Activated CD4-positive, alpha-beta T cell treated with anti-CD3 and anti-CD28 coated beads for 4 hours (primary cell): ENCODE measurements at regions not wholly inside any gene's neighbourhood (a gene's known extent, or its start where the extent isn't known, plus 50 kb on each side); places are given as distances from the start of the nearest gene placed in this dataset.

Experiments
- DNase-seq, 2 donors: peaks; one replicate each; pipeline ENCODE4 v3.0.0-alpha.2; 2020

DNA sequence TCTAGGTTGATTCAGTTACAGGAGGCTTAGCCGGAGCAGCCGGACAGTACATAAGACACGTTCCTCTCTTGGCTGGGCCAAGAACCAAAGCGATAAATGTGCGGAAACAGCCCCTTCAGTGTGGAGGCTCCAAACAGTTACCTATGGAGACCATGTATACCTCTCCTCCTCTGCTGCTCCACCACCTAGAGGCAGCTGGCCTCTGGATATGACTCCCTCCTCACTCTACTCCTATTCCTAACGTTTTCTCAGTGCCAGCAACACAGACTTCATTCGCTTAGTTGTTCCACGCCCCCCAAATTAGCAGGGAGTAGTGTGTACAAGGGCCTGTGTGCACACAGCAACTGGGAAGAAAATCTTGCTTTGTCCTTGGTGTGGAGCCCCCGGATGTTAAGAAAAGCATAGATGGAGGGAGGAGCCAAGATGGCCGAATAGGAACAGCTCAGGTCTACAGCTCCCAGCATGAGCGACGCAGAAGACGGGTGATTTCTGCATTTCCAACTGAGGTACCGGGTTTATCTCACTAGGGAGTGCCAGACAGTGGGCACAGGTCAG, 362.3 kb upstream of the KIRREL3 start:
- no peak for DNase-seq

DNA sequence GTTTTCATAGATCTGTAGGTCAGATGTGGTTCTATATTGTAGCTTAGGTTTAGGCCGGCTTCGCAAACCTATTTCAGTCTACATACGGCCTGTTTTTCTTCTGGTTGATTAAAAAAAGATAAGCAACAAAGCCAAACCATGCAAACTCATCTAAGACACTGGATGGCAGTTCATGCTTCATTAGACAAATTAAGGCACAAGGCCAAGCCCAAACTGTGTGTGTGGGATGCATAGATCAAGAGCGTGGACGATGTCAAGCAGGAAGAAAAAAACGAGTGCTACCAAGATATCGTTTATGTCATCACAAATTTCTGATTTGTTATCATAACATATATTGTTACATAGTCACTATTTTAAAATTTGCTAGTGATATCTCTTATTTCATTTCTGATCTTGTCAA, 357.6 kb upstream of the KIRREL3 start:
- no peak for DNase-seq

DNA sequence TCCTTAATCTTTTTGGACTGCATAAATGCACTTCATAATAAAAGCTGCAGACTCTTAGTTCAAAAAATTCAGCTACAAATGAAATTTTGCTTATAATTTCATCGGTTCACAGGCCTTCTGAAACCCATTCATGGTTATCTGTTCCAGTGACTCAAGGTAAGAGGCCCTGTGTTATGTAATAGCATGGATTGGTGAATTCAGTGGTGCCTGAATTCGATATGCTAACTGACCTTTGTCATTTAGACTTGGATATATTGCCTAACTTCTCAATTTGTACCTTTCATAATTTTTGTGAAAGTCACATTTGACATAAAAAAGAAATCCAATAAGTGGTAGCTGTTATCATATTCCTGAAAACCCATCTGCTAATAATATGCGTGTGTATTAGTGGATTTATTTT, 349.9 kb upstream of the KIRREL3 start:
- no peak for DNase-seq

DNA sequence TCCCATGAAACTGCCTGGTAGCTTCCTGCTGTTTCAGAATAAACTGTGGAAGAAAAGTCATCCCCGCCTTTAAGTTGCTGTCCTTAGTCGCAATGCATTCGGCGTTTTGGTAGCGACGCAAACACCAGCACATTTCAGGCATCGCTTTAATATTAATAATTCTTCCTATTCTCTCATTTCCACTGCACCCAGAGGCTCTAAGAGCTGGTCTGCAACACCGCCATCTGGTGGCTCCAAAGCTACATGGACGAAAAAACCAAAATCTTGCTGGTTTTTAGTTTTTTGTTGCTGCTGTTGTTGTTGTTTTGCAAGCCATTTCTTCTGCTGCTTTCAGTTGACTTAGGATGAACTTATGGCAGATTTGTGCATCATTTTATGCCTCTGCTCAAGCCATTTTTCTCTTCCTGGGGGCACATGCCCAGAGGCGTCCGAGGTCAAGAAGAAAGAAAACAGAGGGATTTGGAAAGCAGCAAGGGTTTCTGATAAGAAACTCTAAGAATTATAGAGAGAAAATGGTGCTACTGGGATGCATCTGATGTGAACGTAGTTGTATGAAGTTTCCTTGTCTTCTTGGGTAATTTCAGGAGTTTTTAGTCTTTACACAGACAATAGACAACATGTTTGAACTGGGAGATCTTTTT, 345.4 kb upstream of the KIRREL3 start:
- no peak for DNase-seq

DNA sequence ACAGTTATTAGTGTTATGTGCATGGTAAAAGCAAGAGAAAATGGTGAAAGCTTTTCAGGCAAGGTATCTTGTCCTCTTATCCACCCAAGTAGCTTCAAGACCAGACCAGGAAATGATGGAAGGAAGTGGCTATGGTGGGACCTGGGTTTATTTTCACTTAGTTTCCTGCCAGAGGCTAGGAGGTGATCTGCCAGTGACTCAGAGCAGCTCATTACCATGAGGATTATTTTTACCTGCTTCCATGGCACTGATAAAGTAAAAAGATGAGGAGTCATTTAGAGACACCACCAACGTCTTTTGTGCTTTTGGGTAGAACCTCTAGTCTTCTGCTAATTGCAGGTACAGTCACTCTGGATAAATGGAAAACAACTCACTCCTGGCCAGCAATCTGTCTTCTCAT, 339.9 kb upstream of the KIRREL3 start:
- no peak for DNase-seq

DNA sequence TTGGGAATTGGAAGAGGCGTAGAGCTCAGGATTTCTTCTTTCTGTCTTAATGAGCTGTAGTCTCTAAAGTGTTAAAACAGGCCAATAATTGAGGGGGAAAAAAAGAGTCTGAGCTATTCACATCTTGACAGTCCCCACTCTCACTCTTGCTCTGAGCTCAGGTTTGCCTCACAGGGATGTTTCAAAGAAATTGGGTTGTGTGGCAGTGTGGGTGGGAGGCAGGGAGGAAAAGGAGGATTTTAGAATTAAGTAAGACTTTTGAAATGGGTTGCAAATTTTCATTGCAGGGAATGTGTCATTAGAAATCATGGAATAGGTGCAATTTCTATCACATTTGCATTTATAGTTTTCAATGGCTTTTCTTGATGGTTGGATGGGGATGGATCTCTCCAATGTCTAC, 338.8 kb upstream of the KIRREL3 start:
- DNase-seq = no peak

DNA sequence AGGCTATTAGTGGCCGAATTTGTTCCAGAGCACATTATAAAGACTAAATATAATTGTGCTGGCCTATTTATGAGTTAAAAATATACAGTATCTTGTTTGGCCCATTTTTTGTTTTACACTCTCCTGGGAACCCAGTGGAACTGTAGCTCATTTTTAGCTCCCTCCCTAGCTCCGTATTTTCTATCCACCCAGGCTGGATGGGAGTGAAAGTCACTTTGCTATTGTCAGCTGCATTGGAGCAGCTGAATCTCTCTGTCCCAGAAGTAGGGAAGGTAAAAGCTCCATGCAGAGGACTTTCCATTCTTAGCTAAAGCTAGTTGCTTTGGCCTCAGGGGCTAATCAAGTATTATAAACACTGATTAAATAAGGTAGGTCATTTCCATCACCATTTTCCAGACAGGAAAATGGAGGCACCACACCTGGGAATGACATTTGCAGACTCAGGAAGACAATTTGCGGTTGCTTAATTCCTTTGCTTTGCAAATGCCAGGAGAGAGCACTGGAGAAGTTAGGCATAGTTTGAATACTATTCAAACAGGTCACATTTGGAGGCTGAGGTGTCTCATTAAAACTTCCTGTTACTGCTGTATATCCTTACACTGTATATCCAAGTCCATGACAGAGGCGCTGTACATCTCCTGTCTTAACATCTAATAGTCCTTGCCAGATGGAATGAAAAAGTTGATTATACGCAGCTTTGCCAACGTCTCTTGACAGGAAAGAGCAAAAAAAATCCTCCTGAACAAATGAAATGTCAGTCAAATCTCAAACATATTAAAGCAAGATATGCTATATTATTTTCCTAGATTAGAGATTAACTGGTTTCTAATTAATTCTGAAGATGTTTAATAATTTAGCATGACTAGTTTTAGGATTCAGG, 338.1 kb upstream of the KIRREL3 start:
- no peak for DNase-seq

DNA sequence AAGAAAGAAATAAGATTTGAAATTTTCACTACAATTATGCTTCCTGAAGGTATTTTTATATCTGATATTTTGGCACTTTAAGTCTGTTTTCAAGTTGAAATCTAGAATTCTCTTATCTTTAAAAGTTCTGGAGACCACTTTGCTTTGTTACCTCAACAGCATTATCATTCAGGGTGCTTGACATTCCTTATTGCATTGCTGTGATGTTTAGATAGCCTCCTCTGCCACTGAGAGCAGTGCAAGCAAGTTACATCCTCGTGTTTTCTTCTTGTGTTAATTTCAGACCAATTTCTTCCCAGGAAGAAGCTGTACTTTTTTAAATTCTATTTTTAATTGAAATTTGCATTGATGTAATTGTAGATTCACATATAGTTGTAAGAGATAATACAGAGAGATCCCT, 333.9 kb upstream of the KIRREL3 start:
- no peak for DNase-seq

DNA sequence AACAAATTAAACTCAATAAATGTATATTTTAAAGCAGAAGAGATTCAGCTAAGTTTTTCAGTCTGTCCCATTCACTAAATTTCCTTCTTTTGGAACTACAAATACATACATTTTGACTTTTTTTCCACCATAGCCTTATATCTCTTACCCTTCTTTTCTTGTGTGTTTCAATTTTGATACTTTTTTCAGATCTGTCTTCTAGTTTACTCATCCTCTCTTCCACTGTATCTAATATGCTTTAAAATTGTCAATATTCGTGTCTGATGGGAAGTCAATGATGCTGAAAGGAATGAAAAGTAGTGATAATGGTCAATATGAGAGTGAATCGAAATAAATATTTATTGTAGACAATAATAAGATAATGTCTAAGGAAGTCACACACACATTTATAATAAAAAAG, 332.3 kb upstream of the KIRREL3 start:
- DNase-seq = no peak

DNA sequence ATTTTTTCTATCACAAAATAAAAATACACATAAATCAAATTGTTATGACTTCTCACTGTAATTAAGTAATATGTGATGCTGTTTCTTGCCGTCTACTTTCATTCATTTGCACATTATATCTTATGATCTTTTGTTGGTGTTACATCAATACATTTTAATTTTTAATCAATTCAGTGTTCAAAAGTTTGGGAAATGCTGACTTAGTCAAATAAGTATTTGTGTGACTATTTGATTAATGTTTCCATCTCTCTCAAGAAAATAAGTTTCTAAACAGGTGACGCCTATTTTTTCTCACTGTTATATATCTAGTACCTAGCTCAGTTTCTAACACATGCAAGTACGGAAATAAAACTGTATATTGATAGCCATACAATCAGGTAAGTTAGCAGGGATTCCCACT, 329.5 kb upstream of the KIRREL3 start:
- no peak for DNase-seq

DNA sequence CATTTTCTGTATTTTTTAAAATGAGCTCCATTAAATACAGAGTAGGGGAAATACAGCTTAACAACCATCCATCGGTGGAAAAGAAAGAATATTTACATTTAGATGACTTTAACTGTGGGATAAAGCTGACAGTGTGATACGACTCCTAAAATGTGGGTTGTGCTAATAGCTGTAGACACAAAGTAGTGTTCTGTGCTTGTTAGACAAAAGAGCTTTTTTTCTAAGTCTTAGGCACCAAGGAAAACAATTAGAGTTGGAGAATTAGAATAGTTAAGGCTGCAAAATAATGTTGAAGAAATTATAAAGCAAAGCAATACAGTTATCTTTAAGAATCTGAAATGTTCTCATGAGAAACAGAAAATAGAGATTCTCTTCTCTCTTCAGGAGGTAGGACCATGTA, 307.7 kb upstream of the KIRREL3 start:
- no peak for DNase-seq

DNA sequence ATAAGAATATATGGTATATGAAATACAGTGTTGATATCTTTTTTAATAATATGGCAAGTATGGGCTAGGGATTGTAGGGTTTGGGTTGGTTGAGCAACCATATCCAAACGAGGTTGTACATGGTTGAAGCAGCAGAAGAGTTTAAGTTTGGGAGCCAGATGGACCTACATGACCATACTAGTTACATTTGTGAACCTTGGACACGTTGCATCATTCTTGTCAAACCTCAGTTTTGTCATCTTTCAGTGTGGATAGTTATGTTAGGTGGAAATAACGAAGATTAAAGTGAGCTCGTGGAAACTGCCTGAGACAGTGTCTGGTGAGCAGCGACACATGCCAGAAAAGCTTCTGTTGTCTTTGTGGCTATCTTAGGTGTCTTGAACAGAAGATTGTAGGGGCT, 307.1 kb upstream of the KIRREL3 start:
- DNase-seq = no peak

DNA sequence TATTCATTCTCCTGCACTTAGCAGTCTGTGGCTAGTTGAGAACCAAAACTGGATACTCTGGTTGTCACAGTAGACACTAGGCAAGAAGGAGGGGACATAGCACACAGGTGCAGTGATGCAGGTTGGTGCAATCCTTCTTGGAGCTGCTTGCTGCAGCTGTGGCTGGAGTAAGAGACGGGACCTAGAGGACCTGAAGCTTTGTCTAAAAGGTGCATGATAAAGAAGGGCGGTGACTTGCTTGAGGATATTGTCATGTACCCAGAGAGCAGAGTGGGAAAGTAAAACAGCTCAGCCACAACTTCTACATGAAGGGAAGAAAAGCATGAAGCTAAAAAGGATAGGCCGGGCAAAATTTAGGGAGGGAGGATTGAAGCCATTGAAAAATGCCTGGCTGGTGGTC, 304.1 kb upstream of the KIRREL3 start:
- no peak for DNase-seq

DNA sequence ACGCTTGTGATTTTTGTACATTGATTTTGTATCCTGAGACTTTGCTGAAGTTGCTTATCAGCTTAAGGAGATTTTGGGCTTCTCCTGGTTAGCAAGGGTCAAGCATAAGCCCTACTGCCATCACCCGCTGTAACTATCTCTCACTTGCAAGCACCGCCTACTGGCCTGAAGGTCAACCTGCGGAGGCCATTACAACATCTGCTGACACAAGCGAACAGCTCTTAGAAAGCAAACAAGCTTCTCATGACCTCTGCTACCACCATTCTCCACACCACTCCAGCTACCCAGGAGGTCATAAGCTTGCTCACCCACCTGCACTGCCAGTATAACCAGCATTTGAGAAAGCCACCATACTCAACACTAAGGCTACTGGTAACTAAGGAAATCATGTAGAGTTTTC, 288.4 kb upstream of the KIRREL3 start:
- DNase-seq = no peak

DNA sequence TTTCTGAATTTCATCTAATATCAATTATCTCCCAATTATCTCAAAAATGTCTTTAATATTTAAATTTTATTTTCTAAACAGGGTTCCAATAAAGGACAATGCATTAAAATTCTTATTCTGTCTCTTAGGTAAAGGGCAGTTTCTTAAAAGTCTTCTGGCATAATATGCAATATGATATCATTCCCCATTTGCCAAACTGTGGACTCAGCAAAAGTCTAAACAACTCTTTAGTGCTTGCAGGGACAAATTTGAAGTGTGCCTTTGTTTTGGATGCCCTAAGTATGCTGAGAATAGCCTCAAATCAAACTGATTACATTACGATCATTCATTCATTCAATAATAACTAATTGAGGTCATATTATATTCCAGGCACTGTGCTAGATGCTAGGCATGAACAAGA, 281.0 kb upstream of the KIRREL3 start:
- no peak for DNase-seq

DNA sequence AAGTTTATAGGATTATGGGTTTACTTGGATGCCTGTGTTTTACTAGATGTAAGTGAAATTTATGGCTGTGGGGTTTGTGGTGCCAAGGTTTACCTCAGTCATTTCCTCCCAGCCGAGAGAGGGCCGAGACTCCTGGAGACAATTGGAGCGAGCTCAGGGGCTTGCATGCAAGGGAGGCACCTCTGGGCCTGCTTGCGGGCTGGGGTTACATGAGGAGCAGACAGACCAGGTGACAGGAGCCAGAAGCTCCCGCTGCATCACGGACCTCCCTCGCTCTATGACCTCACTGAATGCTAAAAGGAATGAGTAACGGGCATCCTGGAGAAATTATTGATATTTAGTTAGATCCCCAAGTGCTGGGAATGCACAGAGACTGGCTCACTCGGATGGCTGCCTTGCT, 275.2 kb upstream of the KIRREL3 start:
- DNase-seq = no peak

DNA sequence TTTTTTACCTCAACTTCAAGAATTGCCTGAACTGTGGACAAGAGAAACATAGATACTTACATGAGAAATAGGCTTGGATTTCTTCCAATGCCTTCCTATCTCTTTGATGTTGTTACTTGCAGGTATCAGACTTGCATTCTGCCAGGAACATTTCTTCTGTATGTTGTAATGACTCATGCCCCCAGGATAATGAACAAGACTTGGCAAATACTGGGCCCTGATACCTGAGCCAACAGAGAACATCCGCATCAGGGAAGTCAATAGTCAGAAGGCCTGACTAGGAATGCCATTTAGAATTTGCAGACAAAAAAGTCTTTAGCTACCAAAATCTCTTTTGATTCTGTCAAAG, 273.7 kb upstream of the KIRREL3 start:
- no peak for DNase-seq

DNA sequence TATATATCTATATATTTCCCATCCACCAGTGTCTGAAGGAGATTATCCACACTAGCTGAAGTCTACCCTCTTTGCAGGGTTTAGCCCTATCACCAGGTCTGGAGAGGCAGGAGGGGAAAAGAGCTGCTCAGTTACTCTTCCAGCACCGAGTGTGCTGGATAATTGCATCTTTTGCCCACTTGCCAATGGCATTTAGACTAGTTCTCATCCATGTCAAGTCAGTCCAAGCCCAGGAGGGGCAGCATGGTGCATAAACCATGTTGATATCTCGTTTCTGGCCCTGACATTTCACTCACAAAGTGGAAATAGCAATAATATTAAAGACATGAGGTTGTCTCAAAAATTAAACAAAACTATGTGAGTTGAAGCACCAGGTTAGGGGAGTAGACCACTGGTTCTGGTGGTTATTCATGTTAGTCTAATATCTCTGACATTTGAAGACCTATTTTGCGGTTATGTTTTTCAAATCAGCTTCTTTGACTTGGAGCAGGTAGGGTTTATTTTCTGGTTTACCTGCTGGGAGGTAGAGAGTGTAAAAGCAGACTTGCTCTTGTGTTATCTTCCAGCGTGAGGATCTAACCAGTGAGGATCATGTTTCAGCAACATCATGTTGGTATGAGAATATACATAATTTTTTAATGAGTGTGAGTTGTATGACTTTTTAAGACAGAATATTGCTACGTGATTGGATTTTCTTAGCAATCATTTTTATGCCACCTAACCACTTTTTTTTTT, 273.2 kb upstream of the KIRREL3 start:
- DNase-seq = no peak

DNA sequence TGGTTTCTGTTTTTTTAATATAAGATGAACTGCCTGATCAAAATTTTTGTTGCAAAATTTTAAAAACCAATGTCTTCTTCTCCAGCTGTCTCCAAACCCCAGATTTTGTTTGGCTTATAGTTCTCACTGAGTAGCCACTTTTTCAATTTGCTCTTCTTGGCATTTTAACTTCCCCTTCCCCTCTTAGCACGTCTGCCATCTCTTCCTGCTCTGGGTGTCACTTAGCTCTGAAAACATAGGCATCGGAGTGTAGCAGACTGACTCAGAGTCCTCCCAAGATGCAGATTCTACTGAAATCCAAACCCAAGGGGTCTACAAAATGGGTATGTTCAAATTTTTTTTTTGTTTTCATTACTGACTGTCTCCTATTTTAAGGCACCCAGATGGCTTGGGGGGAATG, 270.3 kb upstream of the KIRREL3 start:
- no peak for DNase-seq

DNA sequence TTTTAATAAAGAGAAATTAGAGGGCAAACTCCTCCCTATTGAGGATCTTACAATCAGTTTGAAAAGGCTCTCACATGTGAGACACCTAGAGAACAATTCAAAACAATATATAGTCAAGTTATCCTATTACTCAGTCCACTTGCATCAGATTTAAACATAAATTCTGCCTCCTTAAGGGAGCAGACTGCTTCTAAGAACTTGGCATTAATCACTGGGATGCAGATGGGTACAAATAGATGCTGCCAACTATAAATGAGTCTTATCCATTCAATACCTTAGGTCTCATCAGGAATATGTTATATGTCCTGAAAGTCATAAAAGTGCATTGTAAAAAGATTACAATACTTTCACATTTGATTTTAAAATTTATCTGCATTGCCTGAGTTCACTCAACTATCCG, 269.3 kb upstream of the KIRREL3 start:
- no peak for DNase-seq

DNA sequence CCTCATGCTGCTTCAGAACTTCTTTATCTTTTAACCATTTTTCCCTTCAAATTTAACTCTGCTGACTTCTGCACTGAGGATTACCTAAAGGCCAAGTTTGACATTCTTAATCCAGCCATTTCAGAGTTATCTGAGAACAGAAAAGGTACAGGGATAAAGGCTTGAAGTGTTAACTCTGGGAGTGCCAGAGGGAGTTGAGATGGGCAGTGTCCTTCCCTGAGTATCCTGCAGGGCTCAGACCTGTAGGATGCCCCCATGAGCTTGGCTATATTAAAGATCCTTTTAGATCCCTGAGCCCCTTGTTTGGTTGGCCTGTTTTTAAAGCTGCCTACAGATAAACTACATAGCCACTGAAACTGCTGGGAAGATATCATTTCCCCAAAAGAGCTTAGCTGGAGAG, 268.4 kb upstream of the KIRREL3 start:
- DNase-seq = no peak

DNA sequence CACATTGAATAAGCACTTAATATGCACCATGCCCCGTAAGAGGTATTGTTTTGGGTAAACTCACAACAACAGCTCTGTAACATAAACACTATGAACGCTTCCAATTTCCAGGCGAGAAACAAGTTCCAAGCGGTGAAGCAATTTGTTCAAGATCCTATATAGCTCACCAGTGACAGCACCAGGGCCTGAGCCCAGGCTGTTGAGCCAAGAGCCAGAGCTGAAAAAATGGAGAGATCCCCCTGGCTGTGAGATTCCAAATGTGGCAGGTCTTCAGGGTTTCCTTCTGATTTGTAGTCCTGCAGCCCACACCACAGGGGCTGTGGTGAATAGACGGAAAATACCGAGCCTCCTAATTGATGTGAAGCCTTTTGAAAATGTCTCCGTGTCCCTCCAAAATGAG, 268.0 kb upstream of the KIRREL3 start:
- no peak for DNase-seq

DNA sequence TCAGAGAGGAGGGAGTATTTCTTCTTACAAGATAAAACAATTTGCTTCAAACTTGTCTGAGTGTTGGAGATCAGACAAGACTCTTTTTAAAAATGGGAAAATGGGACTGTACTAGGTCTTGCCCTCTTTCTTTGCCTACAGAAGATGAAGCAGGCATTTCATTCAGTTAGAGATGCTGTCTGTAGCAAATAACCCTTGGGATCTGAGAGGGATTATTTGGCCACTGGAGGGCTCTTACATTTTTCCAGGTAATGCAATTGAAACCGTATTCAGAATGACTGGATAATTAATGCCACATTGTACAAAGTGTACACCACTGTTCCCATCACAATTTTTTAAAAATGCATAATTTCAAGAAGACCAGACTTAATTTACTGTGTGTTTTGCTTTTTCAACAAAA, 258.5 kb upstream of the KIRREL3 start:
- no peak for DNase-seq

DNA sequence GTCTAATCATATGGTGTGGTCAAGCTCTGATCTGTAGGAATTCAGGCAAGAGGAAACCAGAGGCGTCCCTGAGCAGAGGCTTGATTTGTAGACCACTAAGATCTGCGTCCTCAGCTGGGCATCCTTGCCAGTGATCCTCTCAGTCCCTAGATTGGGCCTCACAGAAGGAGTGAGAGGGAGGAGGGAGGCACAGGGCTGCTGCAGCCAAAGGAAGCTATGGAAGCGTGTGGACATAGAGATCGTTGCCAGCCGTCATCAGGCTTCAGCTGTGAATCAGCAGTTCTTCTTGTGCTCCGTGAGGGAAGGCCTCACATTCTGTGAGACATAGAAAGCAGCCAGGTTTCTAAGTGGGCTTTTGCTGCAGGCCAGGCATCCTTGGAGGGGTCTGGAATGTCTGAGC, 254.6 kb upstream of the KIRREL3 start:
- no peak for DNase-seq
